ENCODE measurements at regions not wholly inside any gene's neighbourhood (a gene's known extent, or its start where the extent isn't known, plus 50 kb on each side); places are given as distances from the start of the nearest gene placed in this dataset.

DNA sequence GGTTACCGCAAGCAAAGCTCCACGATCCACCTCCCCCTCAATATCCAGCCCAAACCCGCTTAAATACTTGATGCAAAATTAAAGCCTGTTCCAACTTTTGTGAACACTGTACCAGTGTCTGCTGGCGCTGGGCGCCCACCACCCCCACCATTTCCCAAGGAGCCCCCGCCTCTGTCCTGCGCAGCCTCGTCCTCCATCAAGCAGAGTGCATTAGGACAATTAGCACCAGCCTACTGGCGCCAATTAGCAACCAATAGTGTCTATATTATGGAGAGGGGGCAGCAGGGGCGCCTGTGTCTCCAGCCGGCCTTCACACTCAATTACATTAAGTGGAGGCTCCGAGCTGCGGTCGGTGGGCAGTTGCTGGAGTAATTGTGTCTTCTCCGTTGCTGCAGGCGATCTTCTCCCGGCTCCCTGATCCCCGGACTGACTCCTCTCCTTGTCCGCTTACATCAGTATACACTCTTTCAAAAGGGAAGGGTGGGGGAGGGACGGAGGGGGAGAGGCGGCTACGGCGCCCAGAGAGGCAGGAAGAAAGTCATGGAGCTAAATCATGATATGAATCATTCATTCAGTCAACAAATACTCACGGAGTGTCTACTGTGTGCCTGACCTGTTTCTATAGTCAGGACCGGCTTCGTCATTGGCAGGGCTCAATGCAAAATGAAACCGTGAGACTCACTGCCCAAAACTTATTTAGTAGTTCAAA is 707.3 kb downstream of the MED13L start:
- Mint-ChIP-seq H3K36me3 (ENCODE audit: low read depth) (no peaks in the 10 kb centered on the region), H3K27ac (no peak overlapping the region), H3K9me3 (ENCODE audit: insufficient read depth) (no peaks in the 10 kb centered on the region), H3K27me3 (ENCODE audit: low read depth) (no peaks in the 10 kb centered on the region), H3K4me3 (no peak overlapping the region), H3K4me1 (ENCODE audit: low read depth) (no peaks in the 10 kb centered on the region)
- ChIA-PET POLR2A (no interaction called here), CTCF (no interaction called here)
- no peak for DNase-seq
- ATAC-seq = no peak

- Mint-ChIP-seq H3K27ac (no peak overlapping the region), H3K4me3 (no peak overlapping the region)
Measured at GRCh38 chr12:115569345-115570068, 708.0 kb downstream of the MED13L start.

GRCh38 chr12:115558281-115558680 is 719.2 kb downstream of the MED13L start:
- no peaks in the 10 kb centered on the region for H3K27me3 Mint-ChIP-seq (ENCODE audit: low read depth)
- no peaks in the 10 kb centered on the region for H3K9me3 Mint-ChIP-seq (ENCODE audit: insufficient read depth)
- H3K4me1 Mint-ChIP-seq (ENCODE audit: low read depth) = no peaks in the 10 kb centered on the region
- ATAC-seq (no peak), DNase-seq (no peak)
- no peak overlapping the region for H3K27ac Mint-ChIP-seq
- ChIA-PET CTCF (no interaction called here), POLR2A (no interaction called here)
- H3K4me3 Mint-ChIP-seq = no peak overlapping the region
- H3K36me3 Mint-ChIP-seq (ENCODE audit: low read depth) = no peaks in the 10 kb centered on the region

More at GRCh38 chr12:115569345-115570068, 708.0 kb downstream of the MED13L start:
- no peaks in the 10 kb centered on the region for H3K9me3 Mint-ChIP-seq (ENCODE audit: insufficient read depth)
- no peaks in the 10 kb centered on the region for H3K4me1 Mint-ChIP-seq (ENCODE audit: low read depth)
- POLR2A ChIA-PET = no interaction called here
- CTCF ChIA-PET = no interaction called here
- DNase-seq = no peak
- H3K36me3 Mint-ChIP-seq (ENCODE audit: low read depth) = no peaks in the 10 kb centered on the region
- no peaks in the 10 kb centered on the region for H3K27me3 Mint-ChIP-seq (ENCODE audit: low read depth)
- no peak for ATAC-seq

DNA sequence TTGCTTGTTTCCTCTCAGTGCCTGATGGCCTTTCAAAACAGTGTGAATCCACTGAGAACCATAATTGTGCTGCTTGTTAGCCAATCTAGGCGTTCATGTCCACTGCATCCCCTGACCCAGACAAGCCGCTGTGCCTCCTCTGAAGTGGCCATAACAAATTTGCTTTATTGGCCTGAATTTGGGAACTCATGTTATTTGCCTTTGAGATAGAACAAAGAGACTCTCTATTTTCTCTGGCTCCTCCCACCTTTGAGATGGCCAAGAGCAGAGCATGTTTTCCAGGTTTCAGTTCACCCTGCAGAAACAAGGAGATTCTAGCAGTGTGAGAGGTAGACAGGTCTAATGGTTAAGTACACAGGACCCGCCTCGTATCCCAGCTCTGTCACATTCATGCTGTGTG is 723.9 kb downstream of the MED13L start:
- Mint-ChIP-seq H3K4me3 (no peak overlapping the region), H3K27me3 (ENCODE audit: low read depth) (no peaks in the 10 kb centered on the region), H3K36me3 (ENCODE audit: low read depth) (no peaks in the 10 kb centered on the region), H3K4me1 (ENCODE audit: low read depth) (no peaks in the 10 kb centered on the region), H3K27ac (no peak overlapping the region), H3K9me3 (ENCODE audit: insufficient read depth) (no peaks in the 10 kb centered on the region)
- no peak for DNase-seq
- no peak for ATAC-seq
- ChIA-PET POLR2A (no interaction called here), CTCF (no interaction called here)

DNA sequence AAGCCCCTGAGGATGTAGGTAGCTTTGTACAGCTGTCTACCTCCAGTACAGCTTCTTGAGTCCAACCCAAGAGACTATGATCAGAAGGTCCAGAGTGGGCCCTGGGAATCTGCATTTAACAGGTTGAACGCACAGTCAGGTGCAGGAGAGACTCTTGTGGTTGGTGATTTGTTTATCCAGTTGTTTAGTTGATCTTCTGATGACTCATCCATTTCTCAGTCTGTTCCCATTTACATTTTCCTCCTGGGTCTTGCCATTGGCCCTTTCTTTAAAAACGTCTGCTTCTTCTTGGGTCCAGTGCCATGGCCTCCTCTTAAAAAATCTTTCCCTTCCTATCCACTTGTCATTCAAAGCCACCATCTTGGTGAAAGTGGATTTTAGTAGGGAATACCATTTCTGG is 734.2 kb downstream of the MED13L start:
- ATAC-seq = no peak
- H3K27me3 Mint-ChIP-seq (ENCODE audit: low read depth) = no peaks in the 10 kb centered on the region
- H3K4me1 Mint-ChIP-seq (ENCODE audit: low read depth) = no peaks in the 10 kb centered on the region
- CTCF ChIA-PET = no interaction called here
- H3K36me3 Mint-ChIP-seq (ENCODE audit: low read depth) = no peaks in the 10 kb centered on the region
- POLR2A ChIA-PET = no interaction called here
- DNase-seq = no peak
- H3K27ac Mint-ChIP-seq = no peak overlapping the region
- no peaks in the 10 kb centered on the region for H3K9me3 Mint-ChIP-seq (ENCODE audit: insufficient read depth)
- no peak overlapping the region for H3K4me3 Mint-ChIP-seq

DNA sequence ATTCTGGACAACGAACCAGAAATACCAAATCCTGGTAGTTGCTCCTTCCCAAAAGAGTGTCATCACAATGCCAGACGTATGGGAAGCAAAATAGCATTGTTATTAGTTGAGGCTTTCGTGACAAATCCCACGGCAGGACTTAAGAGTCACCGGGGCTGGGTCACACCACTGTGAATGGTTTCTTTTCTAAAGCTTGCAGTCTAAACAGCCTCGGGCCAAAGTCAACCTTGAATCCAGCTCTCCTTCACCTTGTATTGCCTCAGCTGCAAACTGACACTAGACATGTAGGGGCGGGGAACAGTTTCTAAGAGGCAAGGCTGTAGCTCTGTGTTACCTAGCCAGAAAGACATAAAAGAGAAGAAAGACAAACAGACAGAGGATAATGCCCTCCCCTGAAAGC is 734.8 kb downstream of the MED13L start:
- Mint-ChIP-seq H3K36me3 (ENCODE audit: low read depth) (no peaks in the 10 kb centered on the region), H3K27me3 (ENCODE audit: low read depth) (no peaks in the 10 kb centered on the region), H3K4me1 (ENCODE audit: low read depth) (no peaks in the 10 kb centered on the region), H3K4me3 (no peak overlapping the region), H3K27ac (no peak overlapping the region), H3K9me3 (ENCODE audit: insufficient read depth) (no peaks in the 10 kb centered on the region)
- ATAC-seq (no peak), DNase-seq (no peak)
- ChIA-PET POLR2A (no interaction called here), CTCF (no interaction called here)

DNA sequence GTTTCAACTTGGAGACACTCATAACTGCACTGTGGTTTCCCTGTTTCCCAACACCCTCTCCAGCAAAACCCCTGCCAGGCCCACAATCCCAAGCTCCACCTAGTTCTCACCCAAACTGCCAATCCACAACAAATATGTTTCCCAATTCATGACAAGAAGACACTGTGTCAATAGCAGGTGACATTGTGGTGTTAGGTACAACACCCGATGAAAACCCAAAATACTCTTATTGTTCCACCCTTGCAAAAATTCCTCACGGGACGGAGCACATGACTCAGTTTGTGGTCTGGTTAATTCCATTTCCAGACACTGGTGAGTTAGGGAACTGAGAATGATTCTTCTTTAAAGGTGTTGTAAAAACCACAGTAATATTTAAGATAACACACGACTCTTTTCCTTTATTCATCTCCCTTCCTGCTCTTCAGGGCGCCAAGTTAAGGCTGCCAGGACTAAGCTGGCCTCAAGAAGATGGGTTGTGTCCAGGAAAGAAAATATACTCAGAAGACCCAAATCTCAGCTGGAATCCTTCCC is 735.5 kb downstream of the MED13L start:
- CTCF ChIA-PET = no interaction called here
- Mint-ChIP-seq H3K36me3 (ENCODE audit: low read depth) (no peaks in the 10 kb centered on the region), H3K27ac (no peak overlapping the region), H3K27me3 (ENCODE audit: low read depth) (no peaks in the 10 kb centered on the region), H3K4me3 (no peak overlapping the region), H3K9me3 (ENCODE audit: insufficient read depth) (no peaks in the 10 kb centered on the region), H3K4me1 (ENCODE audit: low read depth) (no peaks in the 10 kb centered on the region)
- no peak for DNase-seq
- no peak for ATAC-seq
- POLR2A ChIA-PET = no interaction called here

- CTCF ChIA-PET = no interaction called here
- Mint-ChIP-seq H3K9me3 (ENCODE audit: insufficient read depth) (no peaks in the 10 kb centered on the region), H3K4me3 (no peak overlapping the region), H3K36me3 (ENCODE audit: low read depth) (no peaks in the 10 kb centered on the region), H3K4me1 (ENCODE audit: low read depth) (no peaks in the 10 kb centered on the region), H3K27ac (no peak overlapping the region), H3K27me3 (ENCODE audit: low read depth) (no peaks in the 10 kb centered on the region)
- DNase-seq (no peak), ATAC-seq (no peak)
- POLR2A ChIA-PET = no interaction called here
Measured at GRCh38 chr12:115528466-115528865, 749.0 kb downstream of the MED13L start.

DNA sequence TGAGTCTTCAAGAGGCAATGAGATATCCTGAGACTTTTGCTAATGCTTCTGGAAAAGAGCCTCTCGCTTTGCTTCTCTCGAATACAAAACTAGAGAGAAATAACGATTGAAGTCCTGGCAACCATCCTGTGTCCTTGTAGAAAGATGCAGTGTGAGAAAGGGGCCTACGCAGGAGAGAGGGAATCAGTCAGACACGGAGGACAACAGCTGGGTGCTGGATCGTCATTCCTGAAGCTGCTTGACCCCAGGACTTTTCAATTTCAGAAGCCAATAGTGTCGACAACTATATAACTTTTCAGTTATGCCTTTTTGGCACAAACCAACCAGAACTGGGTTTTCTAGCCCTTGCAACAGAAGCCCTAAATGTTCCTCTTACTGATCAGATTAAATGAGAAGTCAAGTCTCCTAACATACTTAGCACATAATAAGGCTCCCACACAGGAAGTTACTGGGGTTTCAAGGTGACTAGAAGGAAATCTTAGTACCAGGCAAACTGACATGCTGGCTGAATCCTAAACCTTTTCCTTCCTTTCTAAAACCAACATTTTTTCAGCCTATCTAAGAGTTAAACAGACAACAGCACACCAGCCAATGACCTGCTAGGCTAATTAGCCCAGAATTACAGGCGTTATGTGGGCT is 755.6 kb downstream of the MED13L start:
- H3K4me1 Mint-ChIP-seq (ENCODE audit: low read depth) = no peaks in the 10 kb centered on the region
- ChIA-PET POLR2A (no interaction called here), CTCF (no interaction called here)
- no peaks in the 10 kb centered on the region for H3K27me3 Mint-ChIP-seq (ENCODE audit: low read depth)
- no peak overlapping the region for H3K4me3 Mint-ChIP-seq
- ATAC-seq = no peak
- H3K9me3 Mint-ChIP-seq (ENCODE audit: insufficient read depth) = peaks cover 5% of the 10 kb centered on the region
- no peaks in the 10 kb centered on the region for H3K36me3 Mint-ChIP-seq (ENCODE audit: low read depth)
- H3K27ac Mint-ChIP-seq = no peak overlapping the region
- no peak for DNase-seq

GRCh38 chr12:115519887-115520286 is 757.6 kb downstream of the MED13L start:
- Mint-ChIP-seq H3K4me1 (ENCODE audit: low read depth) (no peaks in the 10 kb centered on the region), H3K27ac (no peak overlapping the region), H3K4me3 (no peak overlapping the region), H3K36me3 (ENCODE audit: low read depth) (no peaks in the 10 kb centered on the region), H3K9me3 (ENCODE audit: insufficient read depth) (peaks cover 5% of the 10 kb centered on the region), H3K27me3 (ENCODE audit: low read depth) (no peaks in the 10 kb centered on the region)
- POLR2A ChIA-PET = no interaction called here
- DNase-seq (no peak), ATAC-seq (no peak)
- CTCF ChIA-PET = no interaction called here

GRCh38 chr12:115519359-115519758 is 758.1 kb downstream of the MED13L start:
- ChIA-PET CTCF (no interaction called here), POLR2A (no interaction called here)
- no peak overlapping the region for H3K4me3 Mint-ChIP-seq
- ATAC-seq (no peak), DNase-seq (no peak)
- H3K4me1 Mint-ChIP-seq (ENCODE audit: low read depth) = no peaks in the 10 kb centered on the region
- peaks cover 5% of the 10 kb centered on the region for H3K9me3 Mint-ChIP-seq (ENCODE audit: insufficient read depth)
- H3K36me3 Mint-ChIP-seq (ENCODE audit: low read depth) = no peaks in the 10 kb centered on the region
- no peak overlapping the region for H3K27ac Mint-ChIP-seq
- no peaks in the 10 kb centered on the region for H3K27me3 Mint-ChIP-seq (ENCODE audit: low read depth)

DNA sequence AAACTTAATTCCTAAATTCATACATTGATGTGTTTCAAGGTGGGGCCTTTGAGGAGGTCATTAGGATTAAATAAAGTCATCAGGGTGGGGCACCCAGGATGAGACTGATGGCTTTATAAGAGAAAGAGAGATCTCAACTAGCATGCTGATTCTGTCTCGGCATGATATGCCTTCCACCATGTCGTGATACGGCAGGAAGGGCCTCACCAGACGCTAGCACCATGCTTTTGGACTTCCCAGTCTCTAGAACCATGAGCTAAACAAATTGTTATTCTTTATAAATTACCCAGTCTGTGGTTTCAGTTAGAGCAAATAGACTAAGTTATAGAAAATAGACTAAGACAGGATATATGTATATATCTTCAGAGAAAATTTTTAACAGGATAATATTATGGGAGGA is 759.6 kb downstream of the MED13L start:
- Mint-ChIP-seq H3K27me3 (ENCODE audit: low read depth) (no peaks in the 10 kb centered on the region), H3K9me3 (ENCODE audit: insufficient read depth) (peaks cover 5% of the 10 kb centered on the region), H3K36me3 (ENCODE audit: low read depth) (no peaks in the 10 kb centered on the region), H3K4me3 (no peak overlapping the region), H3K4me1 (ENCODE audit: low read depth) (no peaks in the 10 kb centered on the region), H3K27ac (no peak overlapping the region)
- ATAC-seq (no peak), DNase-seq (no peak)
- CTCF ChIA-PET = no interaction called here
- POLR2A ChIA-PET = no interaction called here
